GM10266 (cell line): ENCODE measurements at regions not wholly inside any gene's neighbourhood (a gene's known extent, or its start where the extent isn't known, plus 50 kb on each side); places are given as distances from the start of the nearest gene placed in this dataset.

Experiments
- DNase-seq: peaks from one replicate; pipeline ENCODE4 v3.0.0; 2012; ENCODE audit errors: extremely low spot score
- CTCF ChIP-seq: IDR thresholded peaks from 2 replicates; pipeline ENCODE4 v1.5.1; 2012; ENCODE audit warnings: mild to moderate bottlenecking, low read depth; ENCODE audit not compliant: control insufficient read depth, insufficient read depth; ENCODE audit errors: missing control alignments

GRCh38 chr5:120738568-120738967 is 274.5 kb downstream of the PRR16 start:
- DNase-seq = no peak
- no peak for TF ChIP-seq CTCF

GRCh38 chr5:120740989-120741388 is 276.9 kb downstream of the PRR16 start:
- no peak for DNase-seq
- TF ChIP-seq CTCF = no peak

- DNase-seq = no peak
- TF ChIP-seq CTCF = no peak
These were observed 284.4 kb downstream of the PRR16 start for GRCh38 chr5:120748474-120748873.

- TF ChIP-seq CTCF = no peak
- no peak for DNase-seq
These were observed 285.6 kb downstream of the PRR16 start for GRCh38 chr5:120749737-120750136.

- DNase-seq = no peak
These were observed 295.5 kb downstream of the PRR16 start for GRCh38 chr5:120759587-120759986.

GRCh38 chr5:120761986-120762385 is 297.9 kb downstream of the PRR16 start:
- no peak for TF ChIP-seq CTCF
- DNase-seq = no peak

More at GRCh38 chr5:120759587-120759986, 295.5 kb downstream of the PRR16 start:
- TF ChIP-seq CTCF = no peak

- no peak for DNase-seq
- TF ChIP-seq CTCF = no peak
These were observed 301.1 kb downstream of the PRR16 start for GRCh38 chr5:120765189-120765588.
